ENCODE measurements at regions not wholly inside any gene's neighbourhood (a gene's known extent, or its start where the extent isn't known, plus 50 kb on each side); places are given as distances from the start of the nearest gene placed in this dataset.
"Not testable (repeated sequence)": the region's sequence is repeated elsewhere in the genome, so short reads cannot be mapped to it uniquely, and the experiment has no call there.

DNA sequence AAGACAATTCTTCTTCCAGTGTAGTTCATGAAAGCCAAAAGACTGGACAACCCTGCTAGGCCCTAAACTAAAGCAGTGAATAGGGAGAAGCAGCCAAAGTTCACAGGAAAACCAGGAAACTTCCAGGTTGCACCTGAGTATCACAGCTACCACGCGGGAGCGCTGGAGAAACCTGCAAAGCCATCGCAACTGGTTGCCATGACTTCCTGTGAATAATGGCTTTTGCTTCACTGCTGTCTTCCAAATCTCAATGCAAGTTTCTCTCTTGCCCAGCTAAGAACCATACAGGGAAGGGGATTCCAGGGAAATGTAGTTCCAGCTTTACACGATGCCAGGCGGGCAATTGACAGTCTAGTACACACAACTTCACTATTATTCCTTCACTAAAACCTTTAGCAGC, 114.1 kb downstream of the GXYLT1 start:
- no peak for DNase-seq
- no peak for ATAC-seq
- intact Hi-C loops (cut with DNase I): no loop called here

DNA sequence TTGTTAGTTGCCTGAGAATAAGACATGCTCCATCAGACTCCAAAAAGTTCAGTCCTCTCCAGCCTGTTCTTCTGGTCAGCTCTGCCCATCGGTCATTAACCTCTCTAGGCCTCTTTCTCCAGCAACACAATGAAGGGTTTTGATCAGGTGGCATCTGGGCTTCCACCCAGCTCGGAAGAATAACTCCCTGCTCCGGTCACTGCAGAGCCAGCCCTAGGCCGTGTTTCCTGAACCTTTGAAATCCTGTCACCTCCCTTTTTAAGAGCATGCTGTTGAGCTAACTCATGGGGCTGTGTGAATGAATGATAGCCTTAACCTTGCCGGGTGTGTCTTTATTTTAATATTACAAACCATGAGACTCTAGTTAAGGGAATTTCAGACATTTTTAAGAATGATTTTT, 117.1 kb downstream of the GXYLT1 start:
- DNase-seq: no peak
- intact Hi-C loops (cut with DNase I): loop anchor here in 1 of 2 donors (10.0 kb wide), 1 partner anchor 1083 kb away; no protein-coding TSS in a partner anchor
- no peak for ATAC-seq

DNA sequence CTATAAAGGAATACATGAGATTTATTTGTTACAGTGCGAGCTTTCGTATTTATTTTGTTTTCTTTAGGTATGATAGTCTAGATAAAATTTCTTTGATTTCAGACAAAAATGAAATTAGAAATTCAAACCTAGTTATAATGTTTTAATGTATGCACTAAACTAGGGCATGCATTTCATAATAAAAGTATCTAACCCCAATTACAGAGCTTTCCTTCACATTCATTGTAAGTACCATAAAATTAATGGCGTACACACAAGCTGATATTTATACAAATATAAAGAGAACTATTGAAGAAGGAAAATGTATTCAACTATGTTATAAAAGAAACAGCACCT, 120.2 kb downstream of the GXYLT1 start:
- no peak for DNase-seq
- ATAC-seq: no peak
- intact Hi-C loops (cut with DNase I): loop anchor here (2.0 to 10.0 kb wide), 5 partner anchors 308 to 1080 kb away; no protein-coding TSS in a partner anchor

DNA sequence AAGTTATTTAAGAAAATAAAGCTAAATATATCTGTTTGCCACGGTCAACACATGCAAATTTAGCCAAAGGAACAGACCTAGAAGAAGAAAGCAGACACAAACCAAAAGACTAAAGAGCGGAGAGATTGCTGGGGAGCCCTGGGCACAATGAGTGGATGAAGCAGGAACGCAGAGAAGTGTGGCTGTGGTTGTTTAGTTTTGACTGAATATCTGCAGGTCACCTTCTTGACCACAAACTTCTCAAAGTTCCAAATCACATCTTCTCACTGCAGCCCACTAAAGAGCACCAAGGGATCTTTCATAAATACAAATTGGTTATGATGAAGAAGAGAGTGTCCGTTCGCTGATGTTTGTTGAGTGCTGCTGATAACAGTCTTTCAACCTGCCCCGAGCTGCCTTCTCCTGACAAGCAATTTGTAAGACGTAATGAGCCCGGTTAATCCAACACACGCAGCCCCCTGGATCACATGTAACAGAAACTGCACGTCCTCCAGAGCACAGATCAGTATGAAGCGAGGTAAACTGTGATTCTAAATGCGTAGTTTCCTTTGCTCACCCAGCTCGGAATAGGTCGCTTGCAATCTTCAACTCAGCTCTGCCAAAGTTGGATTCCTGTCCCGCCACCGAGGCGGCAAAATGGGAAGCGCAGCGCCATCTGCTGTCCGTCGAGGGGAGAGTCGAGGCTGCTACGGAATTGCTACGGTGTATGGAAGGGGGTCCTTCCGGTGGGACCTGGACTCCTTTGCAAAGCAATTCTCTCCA, 120.8 kb downstream of the GXYLT1 start:
- intact Hi-C loops (cut with DNase I): loop anchor here (2.0 to 10.0 kb wide), 5 partner anchors 308 to 1079 kb away; no protein-coding TSS in a partner anchor
- DNase-seq (peak; percentile 79), ATAC-seq (peak; percentile 92 to 93)

DNA sequence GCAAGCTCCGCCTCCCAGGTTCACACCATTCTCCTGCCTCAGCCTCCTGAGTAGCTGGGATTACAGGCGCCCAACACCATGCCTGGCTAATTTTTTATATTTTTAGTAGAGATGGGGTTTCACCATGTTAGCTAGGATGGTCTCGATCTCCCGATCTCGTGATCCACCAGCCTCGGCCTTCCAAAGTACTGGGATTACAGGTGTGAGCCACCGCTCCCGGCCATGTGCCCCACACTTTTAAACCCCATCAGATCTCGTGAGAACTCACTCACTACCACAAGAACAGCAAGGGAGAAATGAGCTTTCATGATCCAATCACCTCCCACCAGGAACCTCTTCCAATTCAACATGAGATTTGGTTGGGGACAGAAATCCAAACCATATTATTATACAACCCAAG, 122.7 kb downstream of the GXYLT1 start:
- DNase-seq, ATAC-seq: not testable (repeated sequence)
- intact Hi-C loops (cut with DNase I): loop anchor here (5.0 to 10.0 kb wide), 4 partner anchors 310 to 1077 kb away; no protein-coding TSS in a partner anchor

- ATAC-seq (no peak), DNase-seq (no peak)
- intact Hi-C loops (cut with DNase I): loop anchor here (5.0 to 10.0 kb wide), 4 partner anchors 311 to 1077 kb away; no protein-coding TSS in a partner anchor
Observed at GRCh38 chr12:42021469-42021868, 123.2 kb downstream of the GXYLT1 start.

- intact Hi-C loops (cut with DNase I): loop anchor here (5.0 to 10.0 kb wide), 4 partner anchors 312 to 1075 kb away; no protein-coding TSS in a partner anchor
Observed at GRCh38 chr12:42020226-42020625, 124.4 kb downstream of the GXYLT1 start.

GRCh38 chr12:42019746-42020145, 124.9 kb downstream of the GXYLT1 start:
- intact Hi-C loops (cut with DNase I): loop anchor here (5.0 to 10.0 kb wide), 4 partner anchors 313 to 1075 kb away; no protein-coding TSS in a partner anchor
- DNase-seq (no peak), ATAC-seq (no peak)

More at GRCh38 chr12:42020226-42020625, 124.4 kb downstream of the GXYLT1 start:
- ATAC-seq: no peak
- no peak for DNase-seq

DNA sequence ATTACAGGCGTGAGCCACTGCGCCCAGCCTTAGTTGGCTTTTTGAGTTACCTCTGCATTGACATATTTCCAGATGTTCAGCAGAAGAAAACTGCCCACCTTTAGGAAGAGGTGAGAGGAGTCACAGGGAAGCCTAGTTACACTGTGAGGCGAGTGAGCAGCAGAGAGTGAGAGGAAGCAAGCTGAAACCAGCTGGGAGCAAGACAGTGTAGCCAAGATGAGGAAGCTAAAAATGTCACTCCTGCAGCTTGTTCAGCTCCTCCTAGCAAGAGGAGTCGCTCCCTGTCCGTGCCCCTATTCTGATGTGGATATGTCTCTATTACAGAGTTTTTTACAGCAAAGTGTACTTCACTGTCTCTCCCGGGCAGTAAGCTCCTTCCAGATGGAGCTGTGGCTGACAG, 127.6 kb downstream of the GXYLT1 start:
- intact Hi-C loops (cut with DNase I): no loop called here
- no peak for ATAC-seq

DNA sequence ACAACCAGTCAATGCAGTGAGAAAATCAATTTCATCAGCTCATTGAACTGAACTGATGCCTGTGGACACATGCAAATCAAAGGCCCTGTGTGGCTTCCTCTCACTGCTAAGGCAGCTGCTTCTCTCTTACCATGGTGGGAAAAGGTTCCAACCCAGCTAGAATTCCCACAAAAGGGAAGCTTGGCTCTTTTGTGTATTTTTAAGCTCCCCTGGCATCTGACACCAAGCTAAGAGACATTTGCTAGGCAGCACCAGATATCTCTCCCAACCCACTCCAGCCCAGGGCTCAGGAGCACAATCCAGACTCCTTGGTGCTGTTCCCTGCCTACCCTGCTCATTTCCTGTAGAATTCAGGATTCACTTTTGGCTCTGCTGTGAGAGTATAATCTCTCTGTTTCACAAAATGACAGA, 129.6 kb downstream of the GXYLT1 start:
- intact Hi-C loops (cut with DNase I): no loop called here
- no peak for DNase-seq
- ATAC-seq: no peak

More for the DNA sequence above, 127.6 kb downstream of the GXYLT1 start:
- DNase-seq: no peak

GRCh38 chr12:42012501-42012900, 132.2 kb downstream of the GXYLT1 start:
- intact Hi-C loops (cut with DNase I); ATAC-seq; DNase-seq: not testable (repeated sequence)

DNA sequence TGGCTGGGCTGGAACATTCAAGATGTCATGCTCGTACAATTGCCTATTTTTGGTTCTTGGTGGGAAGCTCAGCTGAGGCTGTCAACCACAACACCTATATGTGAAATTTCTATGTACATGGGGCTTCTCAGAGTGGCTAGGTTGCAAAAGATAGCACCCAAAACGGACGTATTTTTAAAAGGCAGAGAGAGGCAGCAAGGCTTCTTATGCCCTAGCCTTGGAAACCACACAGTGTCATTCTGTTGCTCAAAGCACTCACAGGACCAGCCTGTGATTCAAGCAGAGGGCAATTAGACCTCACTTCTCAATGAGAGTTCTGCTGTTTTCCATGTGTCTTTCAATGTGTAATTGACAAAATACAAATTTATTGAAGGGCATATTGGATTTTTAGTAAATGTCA, 134.0 kb downstream of the GXYLT1 start:
- intact Hi-C loops (cut with DNase I): no loop called here
- DNase-seq: no peak
- no peak for ATAC-seq

- intact Hi-C loops (cut with DNase I): no loop called here
- ATAC-seq: no peak
Observed at GRCh38 chr12:42010257-42010656, 134.4 kb downstream of the GXYLT1 start.

DNA sequence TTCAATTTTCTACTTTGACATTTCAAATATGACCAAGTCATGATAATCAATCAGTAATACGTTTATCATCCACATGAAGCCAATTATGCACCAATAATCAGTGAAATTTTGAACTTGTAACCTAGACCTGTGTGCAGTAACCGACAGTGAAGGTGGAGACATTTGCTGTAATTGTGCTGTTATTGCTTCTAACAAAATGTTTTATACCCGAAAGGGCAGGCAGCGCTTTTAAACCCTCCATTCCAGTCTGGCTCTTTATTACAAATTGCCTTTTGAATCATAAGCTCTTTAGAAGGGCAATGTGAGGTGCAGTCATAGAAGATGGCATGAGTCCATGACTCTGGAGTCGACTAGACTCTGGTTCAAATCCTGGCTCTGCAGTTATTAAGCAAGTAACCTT, 135.7 kb downstream of the GXYLT1 start:
- no peak for ATAC-seq
- DNase-seq: no peak
- intact Hi-C loops (cut with DNase I): no loop called here

More at GRCh38 chr12:42010257-42010656, 134.4 kb downstream of the GXYLT1 start:
- no peak for DNase-seq

- ATAC-seq (no peak), DNase-seq (no peak)
- intact Hi-C loops (cut with DNase I): no loop called here
Observed at GRCh38 chr12:42003031-42003430, 141.6 kb downstream of the GXYLT1 start.

DNA sequence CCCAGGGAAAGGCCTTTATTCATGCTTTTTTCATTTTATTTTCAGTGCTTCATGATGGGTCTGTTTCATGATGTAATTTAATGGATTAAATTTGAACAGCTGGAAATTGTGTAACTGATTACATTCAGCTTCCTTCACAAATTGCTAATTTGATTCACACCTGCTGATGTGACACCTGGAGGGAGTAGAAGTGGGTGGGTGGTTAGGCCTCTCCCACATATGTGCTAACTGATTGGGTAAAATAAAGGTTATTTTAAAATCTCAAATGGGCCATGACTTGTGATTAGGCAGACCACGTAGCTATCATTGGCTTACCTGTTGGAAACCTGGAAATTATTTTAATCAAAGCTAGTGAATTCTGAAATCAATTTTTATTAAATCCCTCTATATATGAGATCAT, 142.1 kb downstream of the GXYLT1 start:
- intact Hi-C loops (cut with DNase I): no loop called here
- no peak for ATAC-seq
- DNase-seq: no peak

GRCh38 chr12:41998436-41998835, 146.2 kb downstream of the GXYLT1 start:
- DNase-seq (no peak), ATAC-seq (no peak)
- intact Hi-C loops (cut with DNase I): no loop called here

DNA sequence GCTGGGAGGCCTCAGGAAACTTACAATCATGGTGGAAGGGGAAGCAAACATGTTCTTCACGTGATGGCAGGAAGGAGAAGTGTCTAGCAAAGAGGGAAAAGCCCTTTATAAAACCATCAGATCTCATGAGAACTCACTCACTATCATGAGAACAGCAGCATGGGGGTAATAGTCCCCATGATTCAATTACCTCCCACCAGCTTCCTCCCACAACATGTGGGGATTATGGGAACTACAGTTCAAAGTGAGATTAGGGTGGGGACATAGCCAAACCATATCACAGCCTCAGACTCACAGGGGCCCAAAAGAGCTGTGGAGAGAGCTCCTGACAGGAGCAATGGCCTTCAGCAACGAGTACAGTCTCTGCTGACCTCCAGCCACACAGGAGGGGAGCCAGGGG, 151.4 kb downstream of the GXYLT1 start:
- ATAC-seq: no peak
- intact Hi-C loops (cut with DNase I): no loop called here
- DNase-seq: no peak

- intact Hi-C loops (cut with DNase I): no loop called here
- ATAC-seq: no peak
- no peak for DNase-seq
Observed at GRCh38 chr12:41992692-41993215, 151.9 kb downstream of the GXYLT1 start.

GRCh38 chr12:41992022-41992421, 152.7 kb downstream of the GXYLT1 start:
- DNase-seq (no peak), ATAC-seq (no peak)
- intact Hi-C loops (cut with DNase I): no loop called here

- DNase-seq (no peak), ATAC-seq (no peak)
- intact Hi-C loops (cut with DNase I): no loop called here
Observed at GRCh38 chr12:41988715-41989114, 156.0 kb downstream of the GXYLT1 start.

Measured in left cardiac atrium (tissue), 4 donors.